Activated T-helper 1 cell treated with anti-CD3 and anti-CD28 coated beads, Interleukin-12 subunit alpha, Interleukin-12 subunit beta, Interleukin-2, Interleukin-4 antibody, amounts not matched to agents 30 ng/mL and 10 ng/mL and 1 ng/mL, durations not matched to agents 14 hours and 24 hours and 36 hours (primary cell): ENCODE measurements at regions not wholly inside any gene's neighbourhood (a gene's known extent, or its start where the extent isn't known, plus 50 kb on each side); places are given as distances from the start of the nearest gene placed in this dataset.

Source experiments
- DNase-seq: peaks from one replicate; pipeline ENCODE4 v3.0.0; 2021; ENCODE audit warnings: low spot score
- H3K27ac Mint-ChIP-seq: one replicate; pipeline ENCODE4 v1.8.0; 2021; ENCODE audit warnings: mild to moderate bottlenecking, mixed read lengths
- H3K27me3 Mint-ChIP-seq: one replicate; pipeline ENCODE4 v1.8.0; 2022; ENCODE audit warnings: mild to moderate bottlenecking, moderate library complexity, mixed read lengths; ENCODE audit not compliant: insufficient read depth
- H3K36me3 Mint-ChIP-seq: one replicate; pipeline ENCODE4 v1.8.0; 2021; ENCODE audit warnings: low read depth, mixed read lengths
- H3K4me1 Mint-ChIP-seq: one replicate; pipeline ENCODE4 v1.8.0; 2021; ENCODE audit warnings: low read depth, mixed read lengths
- H3K4me3 Mint-ChIP-seq: one replicate; pipeline ENCODE4 v1.8.0; 2021; ENCODE audit warnings: mild to moderate bottlenecking, moderate library complexity, mixed read lengths
- H3K9me3 Mint-ChIP-seq: one replicate; pipeline ENCODE4 v1.8.0; 2021; ENCODE audit warnings: mixed read lengths
- intact Hi-C: fragments of 100-400 bp; cut with micrococcal nuclease; formaldehyde crosslinking; loops from one replicate; pipeline ENCODE4 v1.15.1; 2024

DNA sequence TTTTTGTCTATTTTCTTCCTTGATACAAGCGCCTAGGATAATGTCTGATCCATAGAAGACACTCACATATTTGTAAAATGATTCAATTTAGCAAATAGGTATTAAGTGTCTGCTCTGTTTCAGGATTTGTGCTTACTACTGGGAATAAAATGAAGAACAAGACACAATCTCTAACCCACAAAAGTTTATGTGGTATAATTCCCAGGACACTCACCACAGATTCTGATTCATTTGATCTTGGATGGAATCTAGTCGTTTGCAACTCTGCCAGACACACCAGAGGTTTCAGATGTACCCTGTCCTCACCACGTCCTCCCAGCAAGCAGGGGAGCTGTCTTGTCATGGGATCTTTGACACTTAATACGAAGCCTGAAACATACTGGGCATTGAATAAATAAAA, 208.3 kb downstream of the LRIG3 start:
- intact Hi-C loops: no loop called here
- no peak for DNase-seq
- Mint-ChIP-seq H3K9me3 (peaks cover 18% of the 10 kb centered on the region), H3K36me3 (no peaks in the 10 kb centered on the region), H3K27me3 (no peaks in the 10 kb centered on the region), H3K4me3 (no peak overlapping the region), H3K4me1 (no peaks in the 10 kb centered on the region), H3K27ac (no peak overlapping the region)

DNA sequence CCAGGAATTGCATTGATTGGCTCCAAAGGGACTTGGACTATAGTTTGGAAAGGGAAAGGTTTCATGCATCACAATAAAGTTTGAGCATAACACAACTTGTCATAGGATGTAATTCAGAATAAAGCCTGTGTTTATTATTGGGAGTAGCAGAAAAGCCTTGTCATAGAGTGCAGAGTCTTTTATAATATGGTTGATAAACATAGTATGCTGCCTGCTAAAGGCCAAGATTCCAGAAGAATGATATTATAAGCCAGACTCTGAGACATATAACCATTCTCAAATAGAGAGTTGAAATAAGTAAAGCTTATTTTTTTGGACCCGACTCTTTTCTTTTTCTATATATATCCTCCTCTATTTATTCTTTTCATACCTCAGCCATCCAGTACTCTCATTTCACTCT, 207.3 kb downstream of the LRIG3 start:
- DNase-seq: no peak
- no peaks in the 10 kb centered on the region for H3K27me3 Mint-ChIP-seq
- intact Hi-C loops: no loop called here
- H3K4me1 Mint-ChIP-seq: no peaks in the 10 kb centered on the region
- peaks cover 9% of the 10 kb centered on the region for H3K9me3 Mint-ChIP-seq
- H3K36me3 Mint-ChIP-seq: no peaks in the 10 kb centered on the region
- no peak overlapping the region for H3K4me3 Mint-ChIP-seq
- no peak overlapping the region for H3K27ac Mint-ChIP-seq

DNA sequence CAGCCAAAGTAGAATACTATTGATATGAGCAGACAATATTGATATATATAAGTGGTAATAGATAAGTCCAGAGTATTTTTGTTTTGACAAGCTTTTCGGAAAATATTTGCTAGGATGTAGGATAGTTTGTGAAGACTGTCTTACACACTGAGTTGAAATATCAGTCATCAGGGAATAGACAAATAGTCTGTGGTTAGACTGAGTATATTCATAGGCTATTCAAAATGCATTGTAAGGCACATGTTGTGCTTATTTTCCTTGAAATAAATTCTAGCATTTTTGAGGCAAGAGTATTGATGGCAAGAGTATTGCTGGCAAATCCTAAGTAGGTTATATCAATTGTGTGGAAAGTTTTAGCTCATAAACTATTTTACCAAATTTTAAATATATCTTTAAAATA, 201.1 kb downstream of the LRIG3 start:
- no peaks in the 10 kb centered on the region for H3K4me1 Mint-ChIP-seq
- H3K36me3 Mint-ChIP-seq: no peaks in the 10 kb centered on the region
- intact Hi-C loops: no loop called here
- no peaks in the 10 kb centered on the region for H3K27me3 Mint-ChIP-seq
- H3K9me3 Mint-ChIP-seq: no peaks in the 10 kb centered on the region
- no peak overlapping the region for H3K4me3 Mint-ChIP-seq
- no peak for DNase-seq
- no peak overlapping the region for H3K27ac Mint-ChIP-seq

DNA sequence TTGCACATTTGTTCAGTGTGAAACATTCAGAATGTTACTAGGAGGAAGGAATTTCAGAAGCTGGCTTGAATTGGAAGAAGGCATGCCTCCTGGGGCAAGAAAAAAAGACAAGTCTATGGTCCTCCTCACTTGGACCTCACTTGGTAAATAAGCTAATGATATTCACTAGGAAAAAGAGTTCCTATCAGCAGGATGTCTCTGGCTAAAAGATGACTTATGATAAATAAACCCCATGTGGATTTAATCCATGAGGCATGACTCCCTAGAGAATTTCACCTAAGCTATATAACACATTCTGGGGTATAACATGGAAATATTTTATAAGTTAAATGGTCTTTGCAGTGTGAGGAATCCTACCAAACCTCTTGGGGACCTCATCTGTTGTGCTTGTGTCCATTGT, 199.9 kb downstream of the LRIG3 start:
- Mint-ChIP-seq H3K9me3 (no peaks in the 10 kb centered on the region), H3K27me3 (no peaks in the 10 kb centered on the region), H3K4me3 (no peak overlapping the region), H3K36me3 (no peaks in the 10 kb centered on the region), H3K4me1 (no peaks in the 10 kb centered on the region), H3K27ac (no peak overlapping the region)
- intact Hi-C loops: no loop called here
- DNase-seq: no peak

DNA sequence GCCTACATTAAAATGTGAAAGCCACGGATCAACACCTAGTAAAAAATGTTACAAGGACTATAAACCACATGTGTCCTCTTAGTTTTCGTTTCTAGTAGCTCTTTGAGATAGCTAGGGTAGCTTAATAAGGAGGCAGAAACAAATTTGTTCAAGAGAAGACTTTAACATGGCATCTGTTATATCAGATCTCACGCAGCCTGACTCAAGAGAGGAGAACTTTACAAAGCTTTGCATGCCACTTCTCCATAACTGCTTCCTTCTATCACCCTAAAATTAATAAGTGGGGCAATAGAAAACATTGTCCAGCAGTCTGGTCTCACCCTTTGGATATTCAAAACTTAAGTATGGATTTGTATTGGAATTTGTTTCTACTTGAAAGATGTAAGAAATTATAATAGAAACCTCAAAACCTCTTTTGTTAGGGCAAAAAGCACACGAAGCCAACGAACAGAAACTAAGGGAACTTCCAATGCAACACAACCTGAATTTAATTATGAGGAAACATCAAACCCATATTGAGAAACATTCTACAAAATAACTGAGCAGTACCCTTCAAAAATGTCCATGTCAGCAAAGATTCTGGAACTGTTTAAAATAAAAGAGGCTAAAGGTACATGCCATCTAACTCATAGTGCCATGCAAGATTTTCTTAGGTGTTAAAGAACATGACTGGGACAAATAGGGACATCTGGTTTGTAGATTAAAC, 194.8 kb downstream of the LRIG3 start:
- Mint-ChIP-seq H3K36me3 (no peaks in the 10 kb centered on the region), H3K4me1 (no peaks in the 10 kb centered on the region), H3K27me3 (no peaks in the 10 kb centered on the region), H3K4me3 (no peak overlapping the region), H3K9me3 (no peaks in the 10 kb centered on the region), H3K27ac (no peak overlapping the region)
- no peak for DNase-seq
- intact Hi-C loops: no loop called here

DNA sequence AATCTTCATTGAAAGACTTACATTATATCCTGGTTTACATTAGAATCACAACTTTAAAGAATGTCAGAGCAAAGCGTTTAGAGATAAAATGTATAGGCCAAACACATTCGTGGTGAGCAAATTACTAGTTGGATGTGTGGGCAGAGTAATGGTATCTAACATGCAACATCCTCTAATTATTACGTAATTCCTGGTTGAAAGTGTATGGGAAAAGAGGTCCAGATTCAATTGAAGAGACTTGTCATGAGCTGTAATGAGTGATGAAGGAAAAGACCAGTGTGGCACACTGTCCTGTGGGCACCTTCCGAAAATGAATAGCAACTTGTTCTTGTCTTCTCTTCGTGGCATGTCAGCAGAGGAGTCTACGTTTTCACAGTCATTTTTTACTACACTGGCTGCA, 192.8 kb downstream of the LRIG3 start:
- Mint-ChIP-seq H3K27me3 (no peaks in the 10 kb centered on the region), H3K27ac (no peak overlapping the region), H3K9me3 (no peaks in the 10 kb centered on the region), H3K36me3 (no peaks in the 10 kb centered on the region), H3K4me3 (no peak overlapping the region), H3K4me1 (no peaks in the 10 kb centered on the region)
- intact Hi-C loops: no loop called here
- DNase-seq: no peak

DNA sequence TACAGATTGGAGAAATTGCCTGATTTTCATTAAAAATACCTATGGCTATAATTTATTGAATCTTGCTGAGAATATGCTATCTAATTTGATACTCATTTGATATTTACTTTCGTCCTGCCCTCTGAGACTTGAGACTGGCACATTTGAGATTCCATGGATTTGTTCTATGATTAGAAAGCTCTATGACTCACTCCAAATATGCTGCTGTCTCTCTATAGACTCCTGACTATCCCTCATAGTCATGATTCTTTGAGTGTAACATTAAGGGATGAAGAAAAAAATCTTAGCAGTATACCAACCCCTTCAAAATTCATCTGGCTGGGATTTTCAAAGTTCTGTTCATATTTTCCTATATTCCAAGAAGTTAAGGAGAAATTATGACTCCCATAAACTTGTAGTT, 191.9 kb downstream of the LRIG3 start:
- Mint-ChIP-seq H3K4me3 (no peak overlapping the region), H3K9me3 (no peaks in the 10 kb centered on the region), H3K36me3 (no peaks in the 10 kb centered on the region), H3K27me3 (no peaks in the 10 kb centered on the region), H3K4me1 (no peaks in the 10 kb centered on the region), H3K27ac (no peak overlapping the region)
- intact Hi-C loops: no loop called here
- DNase-seq: no peak

DNA sequence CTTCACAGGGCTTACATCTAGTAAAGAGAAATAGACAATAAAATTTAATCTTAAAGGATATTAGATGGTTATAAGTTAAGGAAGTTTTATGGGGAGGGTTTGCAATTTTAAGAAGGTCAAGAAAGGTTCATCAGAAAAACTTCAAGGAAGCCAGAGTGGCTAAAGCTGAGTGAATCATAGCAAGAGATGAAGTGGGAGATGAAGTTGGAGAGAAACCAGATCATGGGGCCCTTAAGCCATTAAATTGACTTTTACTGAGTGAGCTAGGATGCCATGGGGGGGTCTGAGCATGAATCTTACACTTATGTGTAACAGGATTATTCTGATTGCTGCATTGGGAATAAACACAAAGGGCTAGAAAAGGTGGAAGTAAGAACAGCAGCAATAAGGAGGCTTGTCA, 189.2 kb downstream of the LRIG3 start:
- Mint-ChIP-seq H3K27me3 (no peaks in the 10 kb centered on the region), H3K36me3 (no peaks in the 10 kb centered on the region), H3K9me3 (no peaks in the 10 kb centered on the region), H3K27ac (no peak overlapping the region), H3K4me1 (no peaks in the 10 kb centered on the region), H3K4me3 (no peak overlapping the region)
- no peak for DNase-seq
- intact Hi-C loops: no loop called here

DNA sequence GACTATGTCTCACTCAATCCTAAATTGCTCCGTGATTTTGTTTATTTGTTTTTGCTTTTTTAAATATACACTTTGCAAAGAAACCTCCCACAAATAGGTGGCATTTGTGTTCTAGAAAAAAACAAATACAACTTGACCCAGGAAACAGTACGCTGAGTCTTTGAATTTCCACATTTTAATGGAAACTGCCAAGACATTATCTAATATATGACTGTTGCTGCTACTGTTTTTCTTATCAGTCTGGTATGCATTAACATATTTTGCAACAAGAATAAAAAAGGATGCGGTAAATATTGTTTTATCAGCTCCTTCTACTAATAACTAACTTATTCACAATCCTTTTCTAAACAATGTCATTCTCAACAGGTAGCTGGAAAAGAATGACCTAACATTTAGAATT, 187.4 kb downstream of the LRIG3 start:
- no peak for DNase-seq
- H3K27me3 Mint-ChIP-seq: no peaks in the 10 kb centered on the region
- no peaks in the 10 kb centered on the region for H3K4me1 Mint-ChIP-seq
- H3K36me3 Mint-ChIP-seq: no peaks in the 10 kb centered on the region
- intact Hi-C loops: no loop called here
- no peak overlapping the region for H3K27ac Mint-ChIP-seq
- no peak overlapping the region for H3K4me3 Mint-ChIP-seq
- no peaks in the 10 kb centered on the region for H3K9me3 Mint-ChIP-seq

DNA sequence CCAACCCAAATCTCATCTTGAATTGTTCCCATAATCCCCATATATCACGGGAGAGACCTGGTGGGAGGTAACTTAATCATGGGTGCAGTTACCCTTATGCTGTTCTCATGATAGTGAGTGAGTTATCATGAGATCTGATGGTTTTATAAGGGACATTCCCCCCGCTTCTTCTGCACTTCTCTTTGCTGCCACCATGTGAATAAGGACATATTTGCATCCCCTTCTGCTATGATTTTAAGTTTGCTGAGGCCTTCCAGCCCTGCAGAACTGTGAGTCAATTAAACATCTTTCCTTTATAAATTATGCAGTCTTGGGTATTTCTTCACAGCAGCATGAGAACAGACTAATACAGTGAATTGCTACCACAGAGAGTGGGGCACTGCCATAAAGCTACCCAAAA, 179.1 kb downstream of the LRIG3 start:
- Mint-ChIP-seq H3K9me3 (no peaks in the 10 kb centered on the region), H3K27me3 (no peaks in the 10 kb centered on the region), H3K36me3 (no peaks in the 10 kb centered on the region), H3K27ac (no peak overlapping the region), H3K4me3 (no peak overlapping the region), H3K4me1 (no peaks in the 10 kb centered on the region)
- intact Hi-C loops: no loop called here
- no peak for DNase-seq

DNA sequence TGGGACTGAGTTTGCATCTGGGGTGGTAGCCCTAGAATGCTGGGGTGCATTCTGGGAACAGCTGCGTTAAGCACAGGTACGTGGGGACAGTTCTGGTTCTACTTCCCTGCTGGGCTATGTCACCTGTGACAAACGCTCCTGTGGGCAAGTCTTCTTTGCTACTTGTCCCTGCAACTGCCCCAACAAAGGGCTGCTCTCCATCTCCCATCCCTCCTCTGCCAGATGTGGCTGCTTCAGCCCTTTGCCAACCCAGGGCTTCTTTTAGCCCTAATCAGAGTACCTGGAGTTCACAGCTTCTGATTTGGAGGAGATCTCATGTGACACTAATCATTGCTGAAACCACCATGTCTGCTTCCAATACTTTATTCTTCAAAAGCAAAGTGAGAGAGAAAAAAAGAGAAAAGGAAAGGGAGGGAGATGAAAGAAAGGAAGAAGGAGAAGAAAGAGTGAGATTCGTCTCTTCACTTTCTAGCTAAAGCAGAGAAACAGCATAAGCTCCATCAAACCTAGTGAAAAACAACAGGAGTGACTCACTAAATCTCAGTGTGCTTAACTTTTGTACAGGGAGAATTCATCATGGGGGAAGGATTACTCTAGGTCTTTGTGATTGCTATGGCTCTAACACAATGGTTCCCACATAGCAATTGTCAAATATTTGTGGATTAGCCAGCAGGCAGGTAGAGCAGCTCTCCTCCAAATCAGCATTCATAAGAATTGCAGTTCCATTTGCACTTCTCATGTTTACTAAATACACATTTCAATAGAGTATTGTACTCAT, 174.8 kb downstream of the LRIG3 start:
- no peaks in the 10 kb centered on the region for H3K9me3 Mint-ChIP-seq
- H3K27ac Mint-ChIP-seq: no peak overlapping the region
- no peaks in the 10 kb centered on the region for H3K27me3 Mint-ChIP-seq
- H3K4me3 Mint-ChIP-seq: no peak overlapping the region
- intact Hi-C loops: no loop called here
- no peaks in the 10 kb centered on the region for H3K36me3 Mint-ChIP-seq
- H3K4me1 Mint-ChIP-seq: no peaks in the 10 kb centered on the region
- DNase-seq: no peak

DNA sequence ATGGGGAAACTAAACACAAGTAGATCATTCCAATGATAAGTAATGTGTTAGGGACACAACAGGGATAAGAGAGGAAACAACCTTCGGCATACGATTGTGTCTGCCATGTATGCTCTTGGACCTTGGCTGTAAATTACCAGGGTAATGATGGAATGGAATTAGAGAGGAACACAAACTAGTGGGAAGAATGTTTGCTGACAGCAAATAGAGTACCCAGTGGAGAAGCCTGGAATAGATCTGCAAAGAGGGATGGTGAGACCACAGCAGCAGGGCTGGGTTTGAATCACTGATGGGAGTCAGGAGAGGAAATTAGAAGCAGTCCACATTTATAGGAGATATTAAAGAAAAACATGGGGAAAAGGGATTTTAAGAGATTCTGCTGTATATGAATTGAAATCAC, 172.8 kb downstream of the LRIG3 start:
- H3K27ac Mint-ChIP-seq: no peak overlapping the region

DNA sequence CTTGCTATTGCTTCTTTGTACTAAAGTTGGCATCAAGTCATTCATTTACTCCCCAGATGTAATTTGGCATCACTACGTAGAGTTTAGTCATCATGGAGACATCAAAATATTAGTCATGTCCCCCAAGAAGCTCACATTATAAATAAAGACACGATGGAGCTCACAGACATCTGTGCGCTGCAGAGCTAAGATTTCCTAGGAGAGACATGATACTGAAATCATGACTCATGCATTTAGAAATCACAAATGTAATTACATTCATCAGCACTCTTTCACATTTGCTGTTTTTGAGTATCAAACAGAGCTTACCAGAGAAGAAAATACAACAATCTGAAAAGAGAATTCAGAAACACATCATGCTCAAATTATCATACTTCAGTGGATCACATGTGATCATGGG, 169.8 kb downstream of the LRIG3 start:
- H3K4me1 Mint-ChIP-seq: no peaks in the 10 kb centered on the region
- no peaks in the 10 kb centered on the region for H3K27me3 Mint-ChIP-seq
- H3K27ac Mint-ChIP-seq: no peak overlapping the region
- intact Hi-C loops: no loop called here
- H3K9me3 Mint-ChIP-seq: no peaks in the 10 kb centered on the region
- no peak for DNase-seq
- H3K36me3 Mint-ChIP-seq: no peaks in the 10 kb centered on the region
- H3K4me3 Mint-ChIP-seq: no peak overlapping the region

More for the DNA sequence above, 172.8 kb downstream of the LRIG3 start:
- H3K4me3 Mint-ChIP-seq: no peak overlapping the region
- no peak for DNase-seq
- no peaks in the 10 kb centered on the region for H3K36me3 Mint-ChIP-seq
- H3K4me1 Mint-ChIP-seq: no peaks in the 10 kb centered on the region
- H3K27me3 Mint-ChIP-seq: no peaks in the 10 kb centered on the region
- no peaks in the 10 kb centered on the region for H3K9me3 Mint-ChIP-seq
- intact Hi-C loops: no loop called here
